ENCODE measurements at regions not wholly inside any gene's neighbourhood (a gene's known extent, or its start where the extent isn't known, plus 50 kb on each side); places are given as distances from the start of the nearest gene placed in this dataset.

GRCh38 chr4:14848229-14848628, 154.1 kb upstream of the CPEB2 start:
- ChIA-PET POLR2A (ENCODE audit: unreplicated experiment) (interaction anchor here (0.9 kb wide), 1 partner anchor 136 kb away, joined by 6 read pairs; no protein-coding TSS in a partner anchor), CTCF (no interaction called here)
- no peak for TF ChIP-seq EZH2 (IDR thresholded peaks at IDR 0.05; ENCODE audit: low read depth)
- no peak for TF ChIP-seq CTCF (conservative IDR thresholded peaks at IDR 0.05)
- no peaks in the 10 kb centered on the region for H3K9me2 ChIP-seq (ENCODE audit: insufficient read depth)
- no peaks in the 10 kb centered on the region; the same call in 1 of the 2 replicates for H3K9me3 ChIP-seq (ENCODE audit: insufficient read depth, low read depth)
- no TSS peak for BruUV-seq (replicated peaks)
- intact Hi-C loops (cut with micrococcal nuclease; ENCODE audit: unreplicated experiment) = no loop called here
- no peaks in the 10 kb centered on the region for H3K36me3 ChIP-seq (ENCODE audit: low read depth)
- no peak overlapping the region for H3K4me2 ChIP-seq
- no peak overlapping the region for H3K27ac ChIP-seq
- H3K4me1 ChIP-seq (replicated peaks; ENCODE audit: insufficient read depth) = no peaks in the 10 kb centered on the region
- H3K4me3 ChIP-seq = no peak overlapping the region
- H3K79me2 ChIP-seq (ENCODE audit: low read depth) = no peaks in the 10 kb centered on the region
- H3K27me3 ChIP-seq (ENCODE audit: insufficient read depth, low read depth) = no peaks in the 10 kb centered on the region
- no peak overlapping the region for H2AFZ ChIP-seq
- H3F3A ChIP-seq (ENCODE audit: insufficient read depth, low read depth) = no peaks in the 10 kb centered on the region
- DNase-seq = no peak
- H4K20me1 ChIP-seq (ENCODE audit: insufficient read depth) = no peaks in the 10 kb centered on the region

- H3K79me2 ChIP-seq (ENCODE audit: low read depth) = no peaks in the 10 kb centered on the region
- H3K27me3 ChIP-seq (ENCODE audit: insufficient read depth, low read depth) = no peaks in the 10 kb centered on the region
- DNase-seq = no peak
- ChIA-PET POLR2A (ENCODE audit: unreplicated experiment) (no interaction called here), CTCF (no interaction called here)
- H3K4me3 ChIP-seq = no peak overlapping the region
- H3K9me2 ChIP-seq (ENCODE audit: insufficient read depth) = no peaks in the 10 kb centered on the region
- BruUV-seq (replicated peaks) = no TSS peak
- peaks cover 4% of the 10 kb centered on the region for H3K4me1 ChIP-seq (replicated peaks; ENCODE audit: insufficient read depth)
- no peaks in the 10 kb centered on the region; the same call in 1 of the 2 replicates for H3K9me3 ChIP-seq (ENCODE audit: insufficient read depth, low read depth)
- H3F3A ChIP-seq (ENCODE audit: insufficient read depth, low read depth) = peaks cover 4% of the 10 kb centered on the region
- TF ChIP-seq CTCF (conservative IDR thresholded peaks at IDR 0.05) (no peak), EZH2 (IDR thresholded peaks at IDR 0.05; ENCODE audit: low read depth) (no peak)
- no peaks in the 10 kb centered on the region for H4K20me1 ChIP-seq (ENCODE audit: insufficient read depth)
- intact Hi-C loops (cut with micrococcal nuclease; ENCODE audit: unreplicated experiment) = no loop called here
- H3K27ac ChIP-seq = no peak overlapping the region
- H3K4me2 ChIP-seq = no peak overlapping the region
- no peak overlapping the region for H2AFZ ChIP-seq
- H3K36me3 ChIP-seq (ENCODE audit: low read depth) = no peaks in the 10 kb centered on the region
Observed at GRCh38 chr4:14850455-14851097, 151.7 kb upstream of the CPEB2 start.

- TF ChIP-seq CTCF (conservative IDR thresholded peaks at IDR 0.05) (no peak), EZH2 (IDR thresholded peaks at IDR 0.05; ENCODE audit: low read depth) (no peak)
- H3K4me2 ChIP-seq = no peak overlapping the region
- intact Hi-C loops (cut with micrococcal nuclease; ENCODE audit: unreplicated experiment) = no loop called here
- H3K36me3 ChIP-seq (ENCODE audit: low read depth) = no peaks in the 10 kb centered on the region
- H3K9me2 ChIP-seq (ENCODE audit: insufficient read depth) = no peaks in the 10 kb centered on the region
- peaks cover 18% of the 10 kb centered on the region for H3F3A ChIP-seq (ENCODE audit: insufficient read depth, low read depth)
- no peak for DNase-seq
- POLR2A ChIA-PET (ENCODE audit: unreplicated experiment) = no interaction called here
- H3K79me2 ChIP-seq (ENCODE audit: low read depth) = no peaks in the 10 kb centered on the region
- no peak overlapping the region for H3K27ac ChIP-seq
- peaks cover 18% of the 10 kb centered on the region for H3K4me1 ChIP-seq (replicated peaks; ENCODE audit: insufficient read depth)
- no peak overlapping the region for H3K4me3 ChIP-seq
- no peaks in the 10 kb centered on the region for H3K27me3 ChIP-seq (ENCODE audit: insufficient read depth, low read depth)
- H2AFZ ChIP-seq = no peak overlapping the region
- no peaks in the 10 kb centered on the region for H4K20me1 ChIP-seq (ENCODE audit: insufficient read depth)
- no TSS peak for BruUV-seq (replicated peaks)
- no peaks in the 10 kb centered on the region; the same call in 1 of the 2 replicates for H3K9me3 ChIP-seq (ENCODE audit: insufficient read depth, low read depth)
- CTCF ChIA-PET = no interaction called here
Observed at GRCh38 chr4:14853176-14853943, 148.9 kb upstream of the CPEB2 start.
